Ishikawa (cell line): ENCODE measurements at regions not wholly inside any gene's neighbourhood (a gene's known extent, or its start where the extent isn't known, plus 50 kb on each side); places are given as distances from the start of the nearest gene placed in this dataset.

Experiments
- CEBPB ChIP-seq: IDR thresholded peaks from 2 replicates; pipeline ENCODE4 v1.6.1; 2012
- CREB1 ChIP-seq: IDR thresholded peaks from 2 replicates; pipeline ENCODE4 v1.6.1; 2012; ENCODE audit warnings: low read depth
- EGR1 ChIP-seq: IDR thresholded peaks from 2 replicates; pipeline ENCODE4 v1.6.1; 2012
- EP300 ChIP-seq: IDR thresholded peaks from 2 replicates; pipeline ENCODE4 v1.6.1; 2012; ENCODE audit warnings: borderline replicate concordance
- FOXM1 ChIP-seq: IDR thresholded peaks from 2 replicates; pipeline ENCODE4 v1.6.1; 2012; ENCODE audit warnings: low read depth, borderline replicate concordance
- NFIC ChIP-seq: IDR thresholded peaks from 2 replicates; pipeline ENCODE4 v1.6.1; 2012
- RAD21 ChIP-seq: IDR thresholded peaks from 2 replicates; pipeline ENCODE4 v1.6.1; 2012; ENCODE audit warnings: low read depth
- TAF1 ChIP-seq: IDR thresholded peaks from 2 replicates; pipeline ENCODE4 v1.6.1; 2012; ENCODE audit warnings: low read depth, mild to moderate bottlenecking
- TCF12 ChIP-seq: IDR thresholded peaks from 2 replicates; pipeline ENCODE4 v1.6.1; 2012; ENCODE audit warnings: low read depth
- TEAD4 ChIP-seq: IDR thresholded peaks from 2 replicates; pipeline ENCODE4 v1.6.1; 2012
- YY1 ChIP-seq: IDR thresholded peaks from 2 replicates; pipeline ENCODE4 v1.6.1; 2012; ENCODE audit warnings: low read depth
- ZBTB7A ChIP-seq: IDR thresholded peaks from 2 replicates; pipeline ENCODE4 v1.6.1; 2012; ENCODE audit warnings: low read depth
- TF ChIP-seq, protein P1 (sequence below): IDR thresholded peaks from 2 replicates; pipeline ENCODE4 v1.6.1; 2012
- TF ChIP-seq, protein P2 (sequence below): IDR thresholded peaks from 2 replicates; pipeline ENCODE4 v1.6.1; 2012
- TF ChIP-seq, protein P3 (sequence below): IDR thresholded peaks from 2 replicates; pipeline ENCODE4 v1.6.1; 2012; ENCODE audit warnings: low read depth, mild to moderate bottlenecking

DNA sequence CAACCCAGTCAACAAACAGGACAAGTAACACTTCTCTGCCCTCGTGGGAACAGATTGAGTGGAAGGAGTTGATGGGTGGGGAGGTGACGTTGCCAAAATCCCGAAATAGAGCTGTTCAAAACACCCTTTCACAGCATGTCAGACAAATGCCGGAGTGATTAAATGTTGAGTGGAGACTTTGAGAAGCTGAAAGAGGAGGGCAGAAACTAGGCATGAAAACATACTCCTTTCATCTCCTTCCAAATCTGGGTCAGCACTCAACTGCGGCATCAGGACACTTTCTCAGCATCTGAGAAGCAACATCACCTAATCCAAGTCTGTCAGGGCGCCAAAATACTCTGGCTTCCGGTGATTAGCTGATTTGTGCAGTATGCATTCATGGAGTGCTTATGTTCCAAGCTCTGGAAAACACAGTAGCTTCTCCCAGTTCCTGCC is 51.5 kb upstream of the MRI1 start:
- TF ChIP-seq EGR1, result no peak
- TF ChIP-seq, protein P1, sequence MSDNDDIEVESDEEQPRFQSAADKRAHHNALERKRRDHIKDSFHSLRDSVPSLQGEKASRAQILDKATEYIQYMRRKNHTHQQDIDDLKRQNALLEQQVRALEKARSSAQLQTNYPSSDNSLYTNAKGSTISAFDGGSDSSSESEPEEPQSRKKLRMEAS, result no peak
- TF ChIP-seq TAF1, result no peak
- no peak for TF ChIP-seq RAD21
- no peak for TF ChIP-seq TCF12
- no peak for TF ChIP-seq ZBTB7A
- TF ChIP-seq NFIC, result no peak
- TF ChIP-seq, protein P2, sequence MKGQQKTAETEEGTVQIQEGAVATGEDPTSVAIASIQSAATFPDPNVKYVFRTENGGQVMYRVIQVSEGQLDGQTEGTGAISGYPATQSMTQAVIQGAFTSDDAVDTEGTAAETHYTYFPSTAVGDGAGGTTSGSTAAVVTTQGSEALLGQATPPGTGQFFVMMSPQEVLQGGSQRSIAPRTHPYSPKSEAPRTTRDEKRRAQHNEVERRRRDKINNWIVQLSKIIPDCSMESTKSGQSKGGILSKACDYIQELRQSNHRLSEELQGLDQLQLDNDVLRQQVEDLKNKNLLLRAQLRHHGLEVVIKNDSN, result no peak
- TF ChIP-seq YY1, result no peak
- TF ChIP-seq EP300, result no peak
- TF ChIP-seq CEBPB, result no peak
- TF ChIP-seq TEAD4, result no peak
- TF ChIP-seq CREB1, result no peak
- TF ChIP-seq FOXM1, result no peak
- TF ChIP-seq, protein P3, sequence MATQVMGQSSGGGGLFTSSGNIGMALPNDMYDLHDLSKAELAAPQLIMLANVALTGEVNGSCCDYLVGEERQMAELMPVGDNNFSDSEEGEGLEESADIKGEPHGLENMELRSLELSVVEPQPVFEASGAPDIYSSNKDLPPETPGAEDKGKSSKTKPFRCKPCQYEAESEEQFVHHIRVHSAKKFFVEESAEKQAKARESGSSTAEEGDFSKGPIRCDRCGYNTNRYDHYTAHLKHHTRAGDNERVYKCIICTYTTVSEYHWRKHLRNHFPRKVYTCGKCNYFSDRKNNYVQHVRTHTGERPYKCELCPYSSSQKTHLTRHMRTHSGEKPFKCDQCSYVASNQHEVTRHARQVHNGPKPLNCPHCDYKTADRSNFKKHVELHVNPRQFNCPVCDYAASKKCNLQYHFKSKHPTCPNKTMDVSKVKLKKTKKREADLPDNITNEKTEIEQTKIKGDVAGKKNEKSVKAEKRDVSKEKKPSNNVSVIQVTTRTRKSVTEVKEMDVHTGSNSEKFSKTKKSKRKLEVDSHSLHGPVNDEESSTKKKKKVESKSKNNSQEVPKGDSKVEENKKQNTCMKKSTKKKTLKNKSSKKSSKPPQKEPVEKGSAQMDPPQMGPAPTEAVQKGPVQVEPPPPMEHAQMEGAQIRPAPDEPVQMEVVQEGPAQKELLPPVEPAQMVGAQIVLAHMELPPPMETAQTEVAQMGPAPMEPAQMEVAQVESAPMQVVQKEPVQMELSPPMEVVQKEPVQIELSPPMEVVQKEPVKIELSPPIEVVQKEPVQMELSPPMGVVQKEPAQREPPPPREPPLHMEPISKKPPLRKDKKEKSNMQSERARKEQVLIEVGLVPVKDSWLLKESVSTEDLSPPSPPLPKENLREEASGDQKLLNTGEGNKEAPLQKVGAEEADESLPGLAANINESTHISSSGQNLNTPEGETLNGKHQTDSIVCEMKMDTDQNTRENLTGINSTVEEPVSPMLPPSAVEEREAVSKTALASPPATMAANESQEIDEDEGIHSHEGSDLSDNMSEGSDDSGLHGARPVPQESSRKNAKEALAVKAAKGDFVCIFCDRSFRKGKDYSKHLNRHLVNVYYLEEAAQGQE, result no peak

DNA sequence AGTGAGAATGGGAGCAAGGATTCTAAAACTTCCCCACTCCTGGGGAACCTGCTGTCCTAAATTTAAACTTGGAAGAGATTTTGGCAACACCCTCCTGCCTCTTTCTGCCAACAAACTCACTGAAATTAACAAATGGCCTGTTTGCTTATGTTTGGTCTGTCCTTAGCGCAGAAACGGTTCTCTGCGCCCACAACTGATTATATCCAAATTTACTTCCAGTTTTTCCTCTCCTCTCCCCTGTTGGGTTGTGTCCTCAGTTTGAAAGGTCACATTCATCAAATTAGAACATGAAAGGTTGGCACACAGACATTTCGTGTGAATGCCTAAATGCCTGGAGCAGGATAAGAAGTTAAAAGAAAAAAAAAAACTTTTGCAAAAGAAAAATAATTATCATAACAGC is 56.4 kb upstream of the MRI1 start:
- TF ChIP-seq, protein P3, result no peak
- TF ChIP-seq, protein P1, result no peak
- TF ChIP-seq EP300 (no peak), RAD21 (no peak), YY1 (no peak), EGR1 (no peak), TCF12 (no peak), NFIC (no peak), ZBTB7A (no peak), CEBPB (no peak), TAF1 (no peak), FOXM1 (no peak), CREB1 (no peak), TEAD4 (no peak)
- TF ChIP-seq, protein P2, result no peak

DNA sequence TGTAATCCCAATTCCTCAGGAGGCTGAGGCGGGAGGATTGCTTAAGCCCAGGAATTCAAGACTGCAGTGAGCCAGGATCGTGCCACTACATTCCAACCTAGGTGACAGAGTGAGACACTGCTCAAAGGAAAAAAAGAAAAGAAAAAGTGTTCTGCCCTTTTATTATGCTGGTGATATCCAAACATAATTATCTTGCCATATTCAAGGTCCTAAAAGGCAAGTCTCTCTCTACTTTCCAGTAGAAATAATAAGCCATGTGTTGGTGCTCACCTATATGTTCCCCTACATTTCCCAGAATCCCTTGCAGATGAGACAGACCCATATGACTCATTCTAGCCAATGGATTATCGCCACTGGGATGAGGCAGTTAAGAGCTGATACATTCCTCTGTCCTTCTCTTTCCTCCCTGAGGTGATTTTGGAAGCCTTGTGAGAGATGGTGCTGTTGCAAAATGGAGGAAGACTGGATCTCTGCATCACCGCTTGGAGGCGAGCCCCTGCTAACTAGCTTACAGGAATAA is 58.3 kb upstream of the MRI1 start:
- TF ChIP-seq, protein P2, result peak; percentile 59
- no peak for TF ChIP-seq ZBTB7A

DNA sequence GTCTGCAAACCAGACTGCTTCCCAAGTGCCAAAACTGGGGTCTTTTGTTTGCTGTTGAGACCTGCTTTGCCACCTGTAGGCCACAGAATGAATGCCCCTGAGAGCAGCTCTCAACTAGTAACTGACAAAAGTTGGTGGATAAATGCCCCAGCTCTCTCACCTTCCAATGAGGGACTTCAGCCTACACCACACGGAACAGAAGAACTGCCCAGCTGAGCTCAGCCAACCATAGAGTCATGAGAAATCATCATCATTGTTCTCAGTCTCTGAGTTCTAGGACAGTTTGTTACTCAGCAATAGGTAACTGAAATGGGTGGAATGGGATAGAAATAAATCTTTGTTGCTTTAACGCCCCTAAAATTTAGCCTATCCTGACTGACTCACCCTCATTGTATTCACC is 59.1 kb upstream of the MRI1 start:
- TF ChIP-seq TEAD4 (no peak), EGR1 (no peak), EP300 (no peak), RAD21 (no peak), NFIC (no peak), YY1 (no peak), CREB1 (no peak), ZBTB7A (no peak), CEBPB (no peak), TAF1 (no peak), TCF12 (no peak), FOXM1 (no peak)
- TF ChIP-seq, protein P2, result no peak
- TF ChIP-seq, protein P1, result no peak
- TF ChIP-seq, protein P3, result no peak
